ENCODE measurements at regions not wholly inside any gene's neighbourhood (a gene's known extent, or its start where the extent isn't known, plus 50 kb on each side); places are given as distances from the start of the nearest gene placed in this dataset.

DNA sequence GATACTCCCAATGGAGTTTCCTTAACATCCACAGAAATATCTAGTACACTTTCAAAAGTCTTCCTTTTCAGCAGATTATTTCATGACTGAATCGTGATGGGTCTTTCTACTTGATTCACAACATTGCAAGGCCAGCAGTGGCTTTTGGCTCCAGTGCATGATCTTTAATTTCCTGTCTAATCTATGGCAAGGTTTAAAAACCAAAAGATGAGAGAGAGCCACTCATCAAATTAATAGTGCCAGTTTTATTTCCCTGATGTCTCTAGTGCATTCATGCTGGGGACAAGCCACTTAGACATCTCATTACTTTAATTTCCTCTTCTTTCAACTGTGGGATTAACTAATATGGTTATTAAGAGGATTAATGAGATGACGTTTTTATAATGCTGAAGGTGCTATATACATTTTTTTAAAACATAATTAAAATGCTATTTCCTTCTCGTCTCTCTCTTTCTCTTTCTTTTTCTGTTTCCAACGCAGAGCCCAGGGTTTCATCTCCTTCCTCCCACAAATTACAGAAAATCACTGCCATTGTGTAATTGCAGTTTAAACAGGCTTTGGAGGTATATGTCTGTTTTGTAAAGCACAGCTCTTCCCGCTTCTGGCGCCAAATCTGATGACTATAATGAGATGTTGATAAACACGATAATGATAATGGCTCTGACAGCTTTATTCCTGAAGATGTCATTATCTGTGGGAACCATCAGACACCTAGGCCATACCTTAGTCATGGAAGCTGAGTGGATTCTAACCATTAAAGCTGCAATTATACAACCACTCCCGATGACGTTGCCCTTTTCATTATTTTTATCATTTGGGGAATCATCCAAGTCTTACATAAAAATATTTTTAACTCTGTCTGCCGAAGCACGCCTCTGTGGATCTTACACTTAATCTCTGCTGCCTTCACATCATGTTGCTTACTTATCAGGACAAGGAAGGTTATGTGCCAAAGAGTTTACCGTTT is 103.1 kb upstream of the PPM1H start:
- Histone ChIP-seq H3K36me3 (no peaks in the 10 kb centered on the region), H3K9me3 (no peaks in the 10 kb centered on the region), H3K4me3 (no peak overlapping the region), H3K4me1 (no peaks in the 10 kb centered on the region), H3K27me3 (no peaks in the 10 kb centered on the region), H3K27ac (no peak overlapping the region)
- WGBS, 2 donors, result 68 to 72% methylated on average over 12 of the region's 12 CpGs
- TF ChIP-seq, protein P1, sequence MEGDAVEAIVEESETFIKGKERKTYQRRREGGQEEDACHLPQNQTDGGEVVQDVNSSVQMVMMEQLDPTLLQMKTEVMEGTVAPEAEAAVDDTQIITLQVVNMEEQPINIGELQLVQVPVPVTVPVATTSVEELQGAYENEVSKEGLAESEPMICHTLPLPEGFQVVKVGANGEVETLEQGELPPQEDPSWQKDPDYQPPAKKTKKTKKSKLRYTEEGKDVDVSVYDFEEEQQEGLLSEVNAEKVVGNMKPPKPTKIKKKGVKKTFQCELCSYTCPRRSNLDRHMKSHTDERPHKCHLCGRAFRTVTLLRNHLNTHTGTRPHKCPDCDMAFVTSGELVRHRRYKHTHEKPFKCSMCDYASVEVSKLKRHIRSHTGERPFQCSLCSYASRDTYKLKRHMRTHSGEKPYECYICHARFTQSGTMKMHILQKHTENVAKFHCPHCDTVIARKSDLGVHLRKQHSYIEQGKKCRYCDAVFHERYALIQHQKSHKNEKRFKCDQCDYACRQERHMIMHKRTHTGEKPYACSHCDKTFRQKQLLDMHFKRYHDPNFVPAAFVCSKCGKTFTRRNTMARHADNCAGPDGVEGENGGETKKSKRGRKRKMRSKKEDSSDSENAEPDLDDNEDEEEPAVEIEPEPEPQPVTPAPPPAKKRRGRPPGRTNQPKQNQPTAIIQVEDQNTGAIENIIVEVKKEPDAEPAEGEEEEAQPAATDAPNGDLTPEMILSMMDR (IDR thresholded peaks at IDR 0.05), result no peak
- TF ChIP-seq POLR2AphosphoS5 (IDR thresholded peaks at IDR 0.05), result no peak
- no peak for TF ChIP-seq POLR2A (IDR thresholded peaks at IDR 0.05)
- no peak for TF ChIP-seq EP300 (IDR thresholded peaks at IDR 0.05)
- ATAC-seq (ENCODE audit: low FRiP score in 2 of 2) (no peak), DNase-seq (no peak)

DNA sequence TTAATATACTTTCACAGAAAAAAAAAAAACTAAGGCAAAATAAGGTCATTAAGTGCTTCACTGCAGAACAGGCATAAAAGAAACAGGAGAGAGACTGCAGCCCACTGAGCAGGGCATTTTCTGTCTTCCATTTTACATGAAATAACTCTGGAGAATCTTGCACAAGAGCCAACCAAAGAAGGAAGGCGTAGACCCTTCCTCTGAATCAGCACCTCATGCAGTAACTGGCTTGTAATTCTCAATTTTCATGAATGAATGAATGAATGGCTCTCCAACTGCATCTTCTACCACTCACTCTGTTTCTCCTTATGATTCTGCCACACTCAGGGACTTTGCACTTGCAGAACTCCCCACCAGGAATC is 102.0 kb upstream of the PPM1H start:
- H3K27me3 ChIP-seq, result no peaks in the 10 kb centered on the region
- H3K27ac ChIP-seq, result no peak overlapping the region
- no peaks in the 10 kb centered on the region for H3K9me3 ChIP-seq
- H3K4me3 ChIP-seq, result no peak overlapping the region
- H3K4me1 ChIP-seq, result no peaks in the 10 kb centered on the region
- no peak for ATAC-seq (ENCODE audit: low FRiP score in 2 of 2)
- WGBS, 2 donors, result 85 to 89% methylated on average over 1 of the region's 1 CpG
- no peak for DNase-seq
- H3K36me3 ChIP-seq, result no peaks in the 10 kb centered on the region
- TF ChIP-seq POLR2AphosphoS5 (IDR thresholded peaks at IDR 0.05) (no peak), POLR2A (IDR thresholded peaks at IDR 0.05) (no peak), EP300 (IDR thresholded peaks at IDR 0.05) (no peak)
- TF ChIP-seq, protein P1 (IDR thresholded peaks at IDR 0.05), result no peak

DNA sequence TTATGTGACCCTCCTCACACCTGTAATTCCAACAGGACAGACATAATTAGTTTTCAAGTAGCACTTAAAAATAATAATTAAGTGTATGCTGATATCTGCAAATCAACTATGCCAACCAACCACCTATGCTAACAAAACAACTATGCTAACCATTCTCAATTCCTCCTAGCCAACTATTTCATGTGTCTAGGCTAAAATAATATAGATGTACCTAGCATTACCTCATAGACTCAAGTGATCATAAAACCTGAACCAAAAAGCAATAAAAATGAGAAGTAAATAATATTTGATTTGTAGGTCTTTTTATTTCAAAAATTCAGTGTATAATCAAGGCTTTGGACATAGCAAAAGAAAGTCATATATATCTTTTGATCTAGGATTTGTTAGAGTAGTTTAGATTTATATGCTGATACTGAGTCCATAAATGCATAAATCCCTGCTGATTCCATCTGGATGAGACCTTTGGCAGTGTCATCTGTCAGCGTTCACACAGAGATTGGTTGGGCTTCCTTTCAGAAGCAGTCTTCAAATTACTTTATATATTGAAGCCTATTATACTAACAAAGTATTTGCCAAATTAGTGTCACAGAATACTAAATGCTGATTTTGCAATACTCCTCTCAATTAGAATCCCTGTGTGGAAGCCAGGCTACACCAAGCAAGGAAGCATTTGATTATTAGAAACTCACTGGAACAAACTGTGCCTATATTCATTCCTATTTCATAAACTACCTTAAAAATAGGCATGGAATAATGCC is 101.4 kb upstream of the PPM1H start:
- no peaks in the 10 kb centered on the region for H3K4me1 ChIP-seq
- no peaks in the 10 kb centered on the region for H3K27me3 ChIP-seq
- no peak for ATAC-seq (ENCODE audit: low FRiP score in 2 of 2)
- no peak overlapping the region for H3K27ac ChIP-seq
- 76 to 82% methylated on average over 1 of the region's 1 CpG for WGBS, 2 donors
- TF ChIP-seq POLR2A (IDR thresholded peaks at IDR 0.05) (no peak), EP300 (IDR thresholded peaks at IDR 0.05) (no peak), POLR2AphosphoS5 (IDR thresholded peaks at IDR 0.05) (no peak)
- TF ChIP-seq, protein P1 (IDR thresholded peaks at IDR 0.05), result no peak
- DNase-seq, result no peak
- no peaks in the 10 kb centered on the region for H3K36me3 ChIP-seq
- H3K9me3 ChIP-seq, result no peaks in the 10 kb centered on the region
- no peak overlapping the region for H3K4me3 ChIP-seq

DNA sequence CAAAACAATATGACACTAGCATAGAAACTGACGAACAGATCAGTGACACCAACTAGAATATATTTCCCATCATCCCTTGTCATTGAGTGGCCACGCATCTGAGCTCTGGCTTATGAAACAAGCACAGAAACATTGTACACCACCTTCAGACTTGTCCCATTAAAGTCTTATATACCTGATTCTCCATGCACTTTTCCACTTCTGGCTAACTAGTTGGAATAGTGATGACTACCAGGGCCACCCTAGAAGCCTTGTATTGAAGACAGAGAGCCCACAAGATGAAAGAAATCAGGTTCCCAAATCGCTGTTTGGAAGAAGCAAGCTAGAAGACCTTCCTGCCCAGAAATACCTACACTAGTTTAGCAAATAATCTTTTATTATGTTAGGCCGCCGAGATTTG is 99.7 kb upstream of the PPM1H start:
- Histone ChIP-seq H3K4me3 (no peak overlapping the region), H3K36me3 (no peaks in the 10 kb centered on the region), H3K9me3 (no peaks in the 10 kb centered on the region), H3K27me3 (no peaks in the 10 kb centered on the region), H3K4me1 (no peaks in the 10 kb centered on the region), H3K27ac (no peak overlapping the region)
- DNase-seq (no peak), ATAC-seq (ENCODE audit: low FRiP score in 2 of 2) (no peak)
- 92 to 97% methylated on average over 5 of the region's 5 CpGs for WGBS, 2 donors
- TF ChIP-seq, protein P1 (IDR thresholded peaks at IDR 0.05), result no peak
- TF ChIP-seq POLR2A (IDR thresholded peaks at IDR 0.05), result no peak
- TF ChIP-seq EP300 (IDR thresholded peaks at IDR 0.05), result no peak
- no peak for TF ChIP-seq POLR2AphosphoS5 (IDR thresholded peaks at IDR 0.05)

Data from upper lobe of left lung (tissue), 6 donors.